Mammary epithelial cell (primary cell): ENCODE measurements at regions not wholly inside any gene's neighbourhood (a gene's known extent, or its start where the extent isn't known, plus 50 kb on each side); places are given as distances from the start of the nearest gene placed in this dataset.
"Not testable (repeated sequence)": the region's sequence is repeated elsewhere in the genome, so short reads cannot be mapped to it uniquely, and the experiment has no call there.

Source experiments
- EZH2 ChIP-seq: IDR thresholded peaks from 2 replicates; pipeline ENCODE4 v1.6.1; 2012; ENCODE audit warnings: low read length, inconsistent platforms, borderline replicate concordance
- TF ChIP-seq, protein P1 (sequence below), 2 donors: IDR thresholded peaks in 1 of 2; conservative IDR thresholded peaks in 1 of 2; 2 replicates each; pipeline ENCODE4 v1.5.1; 2011 to 2012; ENCODE audit warnings: inconsistent platforms in 2 of 2, low read length in 2 of 2, mild to moderate bottlenecking in 2 of 2, control low read depth in 1 of 2, low read depth in 1 of 2; ENCODE audit not compliant: insufficient read depth in 1 of 2; ENCODE audit errors: extremely low read depth in 1 of 2

DNA sequence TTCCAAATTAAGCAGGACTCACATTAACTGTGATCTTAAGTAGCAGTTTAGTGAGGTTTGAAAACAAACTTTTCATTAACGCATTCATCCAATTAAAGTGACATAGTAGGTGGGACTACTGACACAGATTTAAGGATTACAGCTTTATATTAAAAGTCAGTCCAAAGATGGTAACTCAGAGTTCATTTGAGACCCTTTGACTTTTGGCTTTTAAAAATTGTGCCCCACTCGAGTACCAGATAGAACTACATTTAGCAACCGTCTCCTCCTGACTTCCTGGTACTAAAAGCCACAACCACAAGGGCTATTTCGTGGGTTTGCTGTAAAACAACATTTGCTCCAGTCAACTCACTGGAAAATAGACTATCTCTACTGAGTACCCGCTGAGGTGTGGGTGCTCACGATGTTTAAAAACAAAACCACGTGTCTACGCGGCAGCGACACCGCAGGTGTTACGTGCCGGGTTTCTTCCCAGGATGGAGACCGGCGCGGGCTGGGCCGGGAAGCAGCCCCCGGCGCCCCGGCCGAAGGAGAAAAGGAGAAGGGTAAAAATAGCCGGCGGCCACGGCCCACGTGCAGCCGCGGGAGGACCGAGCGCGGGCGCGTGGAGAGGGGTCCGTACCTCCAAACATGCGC, 120.6 kb downstream of the PRR15 start:
- TF ChIP-seq, protein P1, sequence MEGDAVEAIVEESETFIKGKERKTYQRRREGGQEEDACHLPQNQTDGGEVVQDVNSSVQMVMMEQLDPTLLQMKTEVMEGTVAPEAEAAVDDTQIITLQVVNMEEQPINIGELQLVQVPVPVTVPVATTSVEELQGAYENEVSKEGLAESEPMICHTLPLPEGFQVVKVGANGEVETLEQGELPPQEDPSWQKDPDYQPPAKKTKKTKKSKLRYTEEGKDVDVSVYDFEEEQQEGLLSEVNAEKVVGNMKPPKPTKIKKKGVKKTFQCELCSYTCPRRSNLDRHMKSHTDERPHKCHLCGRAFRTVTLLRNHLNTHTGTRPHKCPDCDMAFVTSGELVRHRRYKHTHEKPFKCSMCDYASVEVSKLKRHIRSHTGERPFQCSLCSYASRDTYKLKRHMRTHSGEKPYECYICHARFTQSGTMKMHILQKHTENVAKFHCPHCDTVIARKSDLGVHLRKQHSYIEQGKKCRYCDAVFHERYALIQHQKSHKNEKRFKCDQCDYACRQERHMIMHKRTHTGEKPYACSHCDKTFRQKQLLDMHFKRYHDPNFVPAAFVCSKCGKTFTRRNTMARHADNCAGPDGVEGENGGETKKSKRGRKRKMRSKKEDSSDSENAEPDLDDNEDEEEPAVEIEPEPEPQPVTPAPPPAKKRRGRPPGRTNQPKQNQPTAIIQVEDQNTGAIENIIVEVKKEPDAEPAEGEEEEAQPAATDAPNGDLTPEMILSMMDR (conservative IDR thresholded peaks at IDR 0.05 in 1 of 2, IDR thresholded peaks at IDR 0.05 in 1 of 2; ENCODE audit: extremely low read depth in 1 of 2, insufficient read depth in 1 of 2, low read depth in 1 of 2, low read length in 2 of 2), result not testable (repeated sequence)
- not testable (repeated sequence) for TF ChIP-seq EZH2
